ENCODE measurements at regions not wholly inside any gene's neighbourhood (a gene's known extent, or its start where the extent isn't known, plus 50 kb on each side); places are given as distances from the start of the nearest gene placed in this dataset.

DNA sequence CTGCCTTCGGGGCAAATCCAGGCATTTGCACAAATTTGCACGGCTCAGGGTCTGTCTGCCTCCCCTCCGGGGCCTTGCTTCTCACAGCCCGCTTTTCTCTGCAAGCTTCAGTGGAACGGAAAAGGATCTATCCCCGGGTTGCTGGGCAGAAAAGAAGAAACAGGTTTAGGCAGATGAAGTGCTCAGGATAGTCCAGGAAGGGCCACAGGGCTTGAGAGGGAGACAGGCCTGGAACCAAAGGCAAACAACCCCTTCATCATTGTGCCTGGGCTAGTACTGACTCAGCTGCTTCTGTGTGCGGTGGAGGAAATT, 347.8 kb upstream of the TNP1 start:
- Histone ChIP-seq H3K9me3 (replicated peaks in 1 of 2; ENCODE audit: control insufficient read depth in 2 of 2, insufficient read depth in 1 of 2, low read depth in 1 of 2, low read length in 2 of 2) (peaks cover 2 to 8% of the 10 kb centered on the region in 2 donors), H4K91ac (ENCODE audit: low read depth, low read length, poor library complexity) (no peak overlapping the region), H2BK5ac (ENCODE audit: low read length) (no peak overlapping the region), H2BK15ac (ENCODE audit: low read length) (no peak overlapping the region), H2AK5ac (ENCODE audit: low read depth, low read length) (no peak overlapping the region), H3K27ac (replicated peaks; ENCODE audit: low read length) (no peak overlapping the region), H3K9ac (ENCODE audit: low read depth, low read length, poor library complexity) (no peak overlapping the region), H3K36me3 (replicated peaks in 1 of 2; ENCODE audit: control insufficient read depth in 2 of 2, insufficient read depth in 2 of 2, low read length in 2 of 2) (no peaks in the 10 kb centered on the region), H3K27me3 (ENCODE audit: control insufficient read depth in 3 of 3, insufficient read depth in 3 of 3, low read depth in 1 of 3, low read length in 3 of 3) (no peaks in the 10 kb centered on the region), H3K4ac (ENCODE audit: low read length) (no peak overlapping the region), H2BK120ac (ENCODE audit: low read depth, low read length) (no peak overlapping the region), H2BK12ac (ENCODE audit: low read length) (no peak overlapping the region), H3K4me1 (ENCODE audit: control insufficient read depth in 2 of 2, insufficient read depth in 1 of 2, low read depth in 1 of 2, low read length in 2 of 2) (peaks cover 0 to 12% of the 10 kb centered on the region in 2 donors), H2AFZ (ENCODE audit: low read length) (peak overlapping the region; percentile 25), H3K4me2 (ENCODE audit: insufficient read depth, low read length, poor library complexity, severe bottlenecking) (no peak overlapping the region), H3K14ac (ENCODE audit: low read length) (peak overlapping the region; percentile 77), H3K23ac (ENCODE audit: low read depth, low read length, poor library complexity) (no peak overlapping the region), H3K18ac (ENCODE audit: low read length) (no peak overlapping the region), H3K79me1 (ENCODE audit: low read depth, low read length) (no peaks in the 10 kb centered on the region), H4K8ac (ENCODE audit: low read depth, low read length) (no peak overlapping the region), H3K4me3 (ENCODE audit: low read length in 2 of 2) (no peak overlapping the region)
- DNase-seq (ENCODE audit: low spot score), result no peak
- no CpG with 5 or more reads among the region's 7 CpGs for WGBS, 2 donors (ENCODE audit: extremely low coverage in 2 of 2, insufficient read length in 2 of 2, insufficient replicate concordance in 1 of 2)

DNA sequence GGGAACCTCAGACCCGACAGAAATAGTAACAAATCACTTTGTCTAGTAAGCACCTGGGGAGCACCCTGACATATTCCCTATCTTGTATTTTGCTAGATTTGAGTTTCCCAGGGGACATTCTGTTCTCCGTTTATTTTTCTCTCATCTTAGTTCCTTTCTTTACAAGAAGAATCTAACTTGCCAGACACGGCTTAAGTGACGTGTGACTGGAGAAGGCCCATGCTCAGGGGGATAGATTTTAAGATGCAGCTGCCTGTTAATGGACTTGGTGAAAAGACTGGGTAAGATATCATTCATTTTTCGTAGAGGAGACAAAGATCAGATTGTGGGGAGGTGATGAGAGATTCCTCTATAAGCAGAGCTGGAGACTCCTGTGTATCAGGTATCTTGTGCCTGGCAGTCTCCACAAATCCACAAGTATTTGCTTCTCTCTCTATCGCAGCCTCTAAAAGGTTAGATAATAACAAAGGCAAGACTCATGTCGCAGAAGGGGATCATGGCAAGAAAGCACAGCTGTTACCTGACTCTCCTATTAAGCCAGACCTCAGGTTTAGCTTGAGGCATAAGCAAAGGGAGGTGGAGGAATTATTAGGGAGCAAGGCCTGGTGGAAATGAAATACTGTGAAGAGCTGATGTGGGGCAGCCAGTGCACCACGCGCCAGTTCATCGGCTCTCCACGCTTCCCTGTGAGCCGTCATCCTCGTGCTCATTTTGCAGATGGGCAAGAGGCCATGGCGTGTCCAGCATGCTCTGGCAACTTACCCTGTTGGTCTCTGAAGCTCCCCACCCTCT, 347.2 kb upstream of the TNP1 start:
- Histone ChIP-seq H2BK120ac (ENCODE audit: low read depth, low read length) (no peak overlapping the region), H3K27me3 (ENCODE audit: control insufficient read depth in 3 of 3, insufficient read depth in 3 of 3, low read depth in 1 of 3, low read length in 3 of 3) (no peaks in the 10 kb centered on the region), H2BK12ac (ENCODE audit: low read length) (no peak overlapping the region), H2AK5ac (ENCODE audit: low read depth, low read length) (no peak overlapping the region), H3K36me3 (replicated peaks in 1 of 2; ENCODE audit: control insufficient read depth in 2 of 2, insufficient read depth in 2 of 2, low read length in 2 of 2) (no peaks in the 10 kb centered on the region), H3K79me1 (ENCODE audit: low read depth, low read length) (no peaks in the 10 kb centered on the region), H3K18ac (ENCODE audit: low read length) (no peak overlapping the region), H3K4ac (ENCODE audit: low read length) (no peak overlapping the region), H3K27ac (replicated peaks; ENCODE audit: low read length) (no peak overlapping the region), H4K8ac (ENCODE audit: low read depth, low read length) (no peak overlapping the region), H3K4me1 (ENCODE audit: control insufficient read depth in 2 of 2, insufficient read depth in 1 of 2, low read depth in 1 of 2, low read length in 2 of 2) (peaks cover 0 to 12% of the 10 kb centered on the region in 2 donors), H3K14ac (ENCODE audit: low read length) (peak overlapping the region; percentile 77), H2BK5ac (ENCODE audit: low read length) (no peak overlapping the region), H2BK15ac (ENCODE audit: low read length) (no peak overlapping the region), H3K23ac (ENCODE audit: low read depth, low read length, poor library complexity) (no peak overlapping the region), H3K9ac (ENCODE audit: low read depth, low read length, poor library complexity) (no peak overlapping the region), H3K4me2 (ENCODE audit: insufficient read depth, low read length, poor library complexity, severe bottlenecking) (no peak overlapping the region), H3K9me3 (replicated peaks in 1 of 2; ENCODE audit: control insufficient read depth in 2 of 2, insufficient read depth in 1 of 2, low read depth in 1 of 2, low read length in 2 of 2) (peaks cover 2 to 8% of the 10 kb centered on the region in 2 donors), H2AFZ (ENCODE audit: low read length) (peak overlapping the region; percentile 25), H4K91ac (ENCODE audit: low read depth, low read length, poor library complexity) (no peak overlapping the region), H3K4me3 (ENCODE audit: low read length in 2 of 2) (no peak overlapping the region)
- DNase-seq (ENCODE audit: low spot score), result no peak
- WGBS, 2 donors (ENCODE audit: extremely low coverage in 2 of 2, insufficient read length in 2 of 2, insufficient replicate concordance in 1 of 2), result no CpG with 5 or more reads among the region's 14 CpGs

DNA sequence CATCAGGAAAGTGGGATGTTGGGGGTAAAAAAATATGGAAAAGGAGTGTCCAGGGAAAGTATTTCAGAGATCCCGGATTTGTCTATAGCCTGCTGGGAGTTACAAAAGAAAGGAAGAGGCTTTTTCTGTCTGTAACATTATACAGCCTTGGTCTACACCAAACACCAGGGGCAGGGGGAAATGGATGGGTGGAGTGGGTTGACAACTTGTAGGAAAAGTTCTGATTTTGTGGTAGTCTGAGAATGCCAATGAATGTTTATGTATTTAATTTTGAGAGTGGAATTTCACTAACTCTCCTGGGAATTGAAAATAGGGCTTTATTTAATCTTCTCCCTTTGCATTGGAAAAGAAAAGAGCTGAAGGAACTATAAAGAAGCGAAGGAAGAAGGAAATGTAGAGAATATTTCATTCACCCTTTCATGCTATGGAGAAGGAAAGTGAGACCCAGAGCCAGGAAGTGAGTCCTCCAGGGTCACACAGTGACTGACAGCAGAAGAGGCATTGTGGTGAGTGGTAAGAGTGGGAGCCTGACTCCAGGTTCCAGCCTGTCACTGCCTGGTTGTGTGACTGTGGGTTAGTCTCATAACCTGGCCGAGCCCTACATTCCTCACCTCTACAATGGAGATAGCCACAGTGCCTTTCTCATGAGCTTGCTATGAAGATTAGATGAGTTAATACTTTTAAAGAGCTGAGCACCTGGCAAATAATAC, 346.3 kb upstream of the TNP1 start:
- H3K9ac ChIP-seq (ENCODE audit: low read depth, low read length, poor library complexity), result no peak overlapping the region
- no peak overlapping the region for H2BK120ac ChIP-seq (ENCODE audit: low read depth, low read length)
- H3K4me1 ChIP-seq (ENCODE audit: control insufficient read depth in 2 of 2, insufficient read depth in 1 of 2, low read depth in 1 of 2, low read length in 2 of 2), result peaks cover 0 to 12% of the 10 kb centered on the region in 2 donors
- no peak overlapping the region for H3K18ac ChIP-seq (ENCODE audit: low read length)
- H2BK5ac ChIP-seq (ENCODE audit: low read length), result no peak overlapping the region
- DNase-seq (ENCODE audit: low spot score), result no peak
- no peak overlapping the region for H3K14ac ChIP-seq (ENCODE audit: low read length)
- H3K79me1 ChIP-seq (ENCODE audit: low read depth, low read length), result no peaks in the 10 kb centered on the region
- no peak overlapping the region for H3K27ac ChIP-seq (replicated peaks; ENCODE audit: low read length)
- no peaks in the 10 kb centered on the region for H3K27me3 ChIP-seq (ENCODE audit: control insufficient read depth in 3 of 3, insufficient read depth in 3 of 3, low read depth in 1 of 3, low read length in 3 of 3)
- H3K4me2 ChIP-seq (ENCODE audit: insufficient read depth, low read length, poor library complexity, severe bottlenecking), result no peak overlapping the region
- H3K4ac ChIP-seq (ENCODE audit: low read length), result no peak overlapping the region
- H2AK5ac ChIP-seq (ENCODE audit: low read depth, low read length), result no peak overlapping the region
- H4K91ac ChIP-seq (ENCODE audit: low read depth, low read length, poor library complexity), result no peak overlapping the region
- H3K23ac ChIP-seq (ENCODE audit: low read depth, low read length, poor library complexity), result no peak overlapping the region
- peaks cover 2 to 8% of the 10 kb centered on the region in 2 donors for H3K9me3 ChIP-seq (replicated peaks in 1 of 2; ENCODE audit: control insufficient read depth in 2 of 2, insufficient read depth in 1 of 2, low read depth in 1 of 2, low read length in 2 of 2)
- no peak overlapping the region for H2BK12ac ChIP-seq (ENCODE audit: low read length)
- no peak overlapping the region for H2BK15ac ChIP-seq (ENCODE audit: low read length)
- no peak overlapping the region for H3K4me3 ChIP-seq (ENCODE audit: low read length in 2 of 2)
- no peaks in the 10 kb centered on the region for H3K36me3 ChIP-seq (replicated peaks in 1 of 2; ENCODE audit: control insufficient read depth in 2 of 2, insufficient read depth in 2 of 2, low read length in 2 of 2)
- no CpG with 5 or more reads among the region's 3 CpGs for WGBS, 2 donors (ENCODE audit: extremely low coverage in 2 of 2, insufficient read length in 2 of 2, insufficient replicate concordance in 1 of 2)
- H2AFZ ChIP-seq (ENCODE audit: low read length), result peak overlapping the region; percentile 1
- no peak overlapping the region for H4K8ac ChIP-seq (ENCODE audit: low read depth, low read length)

DNA sequence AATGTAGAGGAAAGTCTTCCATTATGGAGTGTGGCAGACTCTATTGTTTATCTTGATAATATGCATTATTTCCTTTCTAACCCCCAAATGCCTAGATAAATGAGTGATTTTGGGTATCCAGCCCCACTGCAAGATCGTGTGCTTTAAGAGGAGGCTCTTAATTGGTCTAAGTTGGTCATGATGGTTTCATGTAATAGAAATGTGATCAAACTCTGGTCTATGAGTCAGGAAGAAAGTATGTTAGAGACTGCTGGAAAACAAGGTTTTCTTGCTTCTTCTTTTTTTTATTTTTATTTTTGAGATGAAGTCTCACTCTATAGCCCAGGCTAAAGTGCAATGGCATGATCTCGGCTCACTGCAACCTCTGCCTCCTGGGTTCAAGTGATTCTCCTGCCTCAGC, 344.5 kb upstream of the TNP1 start:
- H3K23ac ChIP-seq (ENCODE audit: low read depth, low read length, poor library complexity), result no peak overlapping the region
- H3K36me3 ChIP-seq (replicated peaks in 1 of 2; ENCODE audit: control insufficient read depth in 2 of 2, insufficient read depth in 2 of 2, low read length in 2 of 2), result no peaks in the 10 kb centered on the region
- no peak overlapping the region for H2BK120ac ChIP-seq (ENCODE audit: low read depth, low read length)
- H3K9ac ChIP-seq (ENCODE audit: low read depth, low read length, poor library complexity), result no peak overlapping the region
- no peak overlapping the region for H3K27ac ChIP-seq (replicated peaks; ENCODE audit: low read length)
- no peak overlapping the region for H4K91ac ChIP-seq (ENCODE audit: low read depth, low read length, poor library complexity)
- no CpG with 5 or more reads among the region's 2 CpGs for WGBS, 2 donors (ENCODE audit: extremely low coverage in 2 of 2, insufficient read length in 2 of 2, insufficient replicate concordance in 1 of 2)
- no peak overlapping the region for H2BK12ac ChIP-seq (ENCODE audit: low read length)
- no peaks in the 10 kb centered on the region for H3K79me1 ChIP-seq (ENCODE audit: low read depth, low read length)
- H3K4me3 ChIP-seq (ENCODE audit: low read length in 2 of 2), result no peak overlapping the region
- H4K8ac ChIP-seq (ENCODE audit: low read depth, low read length), result no peak overlapping the region
- DNase-seq (ENCODE audit: low spot score), result no peak
- peaks cover 2 to 8% of the 10 kb centered on the region in 2 donors for H3K9me3 ChIP-seq (replicated peaks in 1 of 2; ENCODE audit: control insufficient read depth in 2 of 2, insufficient read depth in 1 of 2, low read depth in 1 of 2, low read length in 2 of 2)
- no peak overlapping the region for H2AFZ ChIP-seq (ENCODE audit: low read length)
- H3K4ac ChIP-seq (ENCODE audit: low read length), result no peak overlapping the region
- no peak overlapping the region for H2AK5ac ChIP-seq (ENCODE audit: low read depth, low read length)
- H3K18ac ChIP-seq (ENCODE audit: low read length), result no peak overlapping the region
- no peak overlapping the region for H2BK5ac ChIP-seq (ENCODE audit: low read length)
- H2BK15ac ChIP-seq (ENCODE audit: low read length), result no peak overlapping the region
- H3K14ac ChIP-seq (ENCODE audit: low read length), result no peak overlapping the region
- no peaks in the 10 kb centered on the region for H3K27me3 ChIP-seq (ENCODE audit: control insufficient read depth in 3 of 3, insufficient read depth in 3 of 3, low read depth in 1 of 3, low read length in 3 of 3)
- H3K4me2 ChIP-seq (ENCODE audit: insufficient read depth, low read length, poor library complexity, severe bottlenecking), result no peak overlapping the region
- peaks cover 0 to 17% of the 10 kb centered on the region in 2 donors for H3K4me1 ChIP-seq (ENCODE audit: control insufficient read depth in 2 of 2, insufficient read depth in 1 of 2, low read depth in 1 of 2, low read length in 2 of 2)

Measured in neuronal stem cell (in vitro differentiated cells).